GM18868 (cell line): ENCODE measurements at regions not wholly inside any gene's neighbourhood (a gene's known extent, or its start where the extent isn't known, plus 50 kb on each side); places are given as distances from the start of the nearest gene placed in this dataset.

Experiments
- ATAC-seq: cut with Tn5 transposase; IDR thresholded peaks from one replicate; pipeline ENCODE4 v1.9.1; 2021; ENCODE audit warnings: mild to moderate bottlenecking, moderate library complexity; ENCODE audit not compliant: unreplicated experiment

DNA sequence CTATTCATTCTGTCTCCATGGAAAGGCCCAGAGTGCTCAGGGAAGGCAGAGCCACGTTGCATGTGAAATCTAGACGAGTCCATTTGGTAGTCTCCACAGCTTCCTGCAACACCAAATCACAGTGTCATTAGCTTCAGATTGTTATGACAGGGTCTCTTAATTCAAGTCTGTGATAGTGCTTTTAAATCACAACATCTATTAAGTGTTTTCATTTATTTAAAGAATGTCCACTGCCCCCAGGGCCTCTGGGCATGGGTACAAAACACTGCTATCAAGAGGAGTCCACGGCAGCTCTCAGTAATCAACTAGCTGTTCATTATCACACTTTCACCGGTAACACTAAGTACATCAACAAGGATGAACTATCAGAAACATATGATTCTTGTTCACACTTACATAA, 455.9 kb upstream of the JARID2 start:
- ATAC-seq: no peak

DNA sequence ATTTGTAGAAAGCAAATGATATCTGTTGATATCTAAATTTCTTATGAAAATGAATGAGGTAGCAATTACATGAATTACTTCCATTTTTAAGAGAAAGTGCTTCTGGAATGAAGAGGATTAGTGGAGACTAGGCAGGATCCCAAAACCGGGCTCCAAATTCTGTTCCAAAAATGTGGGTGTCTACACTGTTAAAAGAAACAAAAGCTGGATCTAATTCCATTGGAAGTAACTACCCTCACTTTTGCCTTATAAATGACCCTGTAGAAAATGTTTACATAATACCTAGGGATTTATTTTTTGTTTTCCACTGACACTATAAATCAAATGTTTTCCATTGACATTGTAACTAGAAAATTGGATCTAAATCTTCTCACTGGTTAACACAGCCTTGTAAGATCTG, 454.9 kb upstream of the JARID2 start:
- ATAC-seq: no peak

DNA sequence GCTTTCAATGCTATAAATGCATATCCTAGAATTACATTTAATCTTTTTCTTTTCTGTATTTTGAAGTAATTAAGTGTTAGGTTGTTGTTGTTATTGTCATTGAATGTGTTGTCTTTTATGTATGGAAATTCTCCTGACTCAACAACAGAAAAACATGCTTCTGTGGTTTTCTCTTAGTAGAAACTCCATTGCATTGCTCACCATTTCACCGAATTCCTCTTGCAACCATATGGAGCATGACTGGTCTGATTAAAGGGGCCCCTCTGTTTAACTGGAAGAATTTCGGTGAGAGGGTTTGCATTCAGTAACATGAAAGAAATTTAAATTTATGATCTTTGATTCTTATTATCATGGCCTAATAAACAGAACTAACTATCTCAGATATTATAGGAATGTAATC, 454.3 kb upstream of the JARID2 start:
- ATAC-seq: no peak

DNA sequence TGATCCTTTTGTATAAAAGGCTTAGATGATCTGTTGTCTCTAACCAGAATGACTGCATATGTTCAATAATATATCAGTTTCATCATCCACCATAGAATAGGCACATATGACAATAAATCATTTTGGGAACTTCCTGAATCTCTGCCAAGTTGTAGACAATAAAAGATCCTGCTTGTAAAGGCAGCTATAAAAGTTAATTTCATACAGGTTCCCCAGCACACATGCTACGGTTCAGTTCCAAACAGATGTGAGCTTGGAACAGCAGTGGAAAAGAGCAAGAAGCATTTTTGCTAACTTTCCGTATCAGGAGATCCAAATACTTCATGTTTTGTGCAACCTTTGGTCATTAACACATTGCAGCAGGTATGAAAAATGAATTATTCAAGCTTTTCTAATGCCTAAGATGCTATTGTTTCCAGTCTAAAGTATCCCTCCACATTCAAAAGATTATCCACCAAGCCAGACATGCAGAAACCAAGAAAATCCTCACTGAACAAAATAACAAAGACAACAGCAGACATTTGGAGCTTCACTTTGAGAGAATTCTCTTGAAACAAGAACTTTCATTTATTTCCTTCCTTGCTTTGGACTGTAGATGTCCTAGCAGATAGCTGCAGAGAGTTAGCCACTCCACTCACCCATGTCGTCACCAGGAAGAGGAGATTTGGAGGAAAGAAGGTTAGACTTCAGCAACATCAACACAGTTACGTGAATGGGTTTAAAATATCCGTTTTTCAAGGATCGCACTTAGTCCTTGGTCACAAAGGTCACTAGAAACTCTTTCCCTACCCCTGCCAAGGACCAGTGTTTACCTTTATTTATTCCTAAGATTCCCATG, 453.5 kb upstream of the JARID2 start:
- no peak for ATAC-seq

DNA sequence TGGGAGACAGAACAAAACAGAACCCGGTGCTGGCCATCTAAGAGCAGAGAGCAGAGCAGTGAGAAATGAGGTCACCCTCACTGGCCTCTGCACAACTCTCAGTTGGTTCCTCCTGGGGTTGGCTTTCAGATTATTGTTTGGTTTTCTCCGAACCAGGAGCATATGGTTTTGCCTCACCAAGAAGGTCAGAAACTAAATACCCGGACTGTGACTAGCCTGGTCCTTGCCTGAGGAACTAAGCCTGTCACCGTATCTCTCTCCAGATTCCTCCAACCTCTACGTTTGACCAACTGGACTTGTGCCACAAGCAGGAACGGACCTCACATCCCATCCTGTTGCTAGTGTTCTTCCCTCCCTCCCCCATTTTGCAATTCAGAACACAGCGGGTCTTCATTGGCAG, 450.4 kb upstream of the JARID2 start:
- ATAC-seq: no peak

DNA sequence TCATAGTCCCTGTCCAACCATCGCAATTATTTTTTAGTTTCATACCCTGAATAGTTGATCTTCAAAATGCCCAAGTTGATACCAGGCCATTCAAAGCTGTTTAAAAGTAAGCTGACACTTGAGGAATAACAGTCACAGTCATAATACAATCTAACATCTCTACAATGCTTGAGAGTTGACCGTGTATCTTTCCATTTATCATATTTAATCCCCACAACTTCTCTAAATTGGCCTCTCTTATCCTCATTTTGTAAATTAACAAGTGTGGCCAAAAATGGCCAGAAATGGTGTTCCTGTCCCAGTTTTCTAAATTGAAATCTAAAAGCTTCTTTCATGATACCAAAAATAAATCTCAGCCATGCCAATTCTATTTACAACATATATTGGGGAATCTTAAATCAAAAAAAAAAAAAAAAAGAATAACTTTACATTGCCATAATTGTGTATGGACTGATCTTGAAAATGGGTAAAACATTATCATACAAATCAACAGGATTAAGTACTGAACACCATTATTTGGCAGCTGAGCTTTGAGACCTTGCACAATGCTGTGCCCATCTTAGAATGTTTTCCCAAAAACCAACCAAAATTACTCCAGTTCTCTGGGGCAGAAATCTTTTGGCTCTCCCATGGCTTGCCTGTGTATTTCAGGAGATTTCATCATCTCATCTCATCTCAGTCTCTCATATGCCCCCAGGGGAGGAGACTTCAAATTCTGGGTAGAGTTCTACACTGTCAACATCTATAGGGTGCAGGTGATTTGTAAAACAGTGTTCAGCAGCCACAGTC, 448.7 kb upstream of the JARID2 start:
- no peak for ATAC-seq

DNA sequence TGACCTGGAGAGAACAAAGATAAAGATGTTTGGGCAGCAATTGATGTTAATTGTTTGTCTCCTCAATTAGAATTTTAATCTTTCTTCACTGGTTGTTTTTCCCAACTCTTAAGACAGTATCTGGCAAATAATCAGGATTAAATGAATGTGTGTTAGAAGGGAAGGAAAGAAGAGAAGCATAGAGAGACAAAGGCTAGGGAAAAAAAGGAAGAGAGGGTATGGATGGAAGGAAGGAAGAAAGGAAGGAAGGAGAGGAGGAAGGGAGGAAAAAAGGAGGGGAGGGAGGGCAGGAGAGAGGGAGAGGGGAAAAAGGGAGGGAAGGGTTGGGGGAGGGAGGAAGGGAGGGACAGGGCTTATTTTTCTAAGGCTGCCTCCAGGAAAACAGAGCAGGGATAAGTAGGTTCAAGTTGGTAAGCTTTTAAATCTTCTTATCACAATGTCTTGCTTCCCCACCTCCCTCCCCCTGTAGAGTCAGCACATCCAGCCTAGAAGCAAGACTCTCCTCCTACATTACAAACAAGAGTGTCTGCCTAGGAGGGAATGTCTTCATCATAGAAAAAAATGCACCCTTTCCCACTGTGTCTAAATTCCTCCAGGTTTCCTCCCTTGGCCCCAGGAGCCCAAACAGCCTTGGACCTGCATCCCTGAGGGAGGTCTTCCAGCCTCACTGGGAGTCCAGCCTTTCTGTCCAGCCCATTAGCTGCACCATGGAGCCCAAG, 447.8 kb upstream of the JARID2 start:
- no peak for ATAC-seq

DNA sequence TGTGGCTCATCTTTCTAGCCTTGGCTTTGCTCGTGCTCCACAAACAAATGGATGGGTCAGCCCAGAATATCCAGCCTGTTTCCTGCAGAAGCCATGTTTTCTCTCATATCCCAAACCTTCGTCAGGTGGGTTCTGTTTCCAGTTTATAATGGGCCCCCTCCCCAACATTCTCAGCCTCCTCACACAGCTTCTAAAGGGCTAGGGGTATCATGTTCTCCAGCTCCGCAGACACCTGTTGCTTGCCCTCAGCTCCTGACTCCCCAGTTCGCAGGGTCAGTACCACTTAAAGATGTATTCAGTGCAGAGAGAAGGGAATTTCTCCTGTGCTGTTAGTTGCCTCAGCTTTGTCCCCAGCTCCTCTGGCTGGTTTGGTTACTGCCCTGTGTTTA, 447.3 kb upstream of the JARID2 start:
- no peak for ATAC-seq

DNA sequence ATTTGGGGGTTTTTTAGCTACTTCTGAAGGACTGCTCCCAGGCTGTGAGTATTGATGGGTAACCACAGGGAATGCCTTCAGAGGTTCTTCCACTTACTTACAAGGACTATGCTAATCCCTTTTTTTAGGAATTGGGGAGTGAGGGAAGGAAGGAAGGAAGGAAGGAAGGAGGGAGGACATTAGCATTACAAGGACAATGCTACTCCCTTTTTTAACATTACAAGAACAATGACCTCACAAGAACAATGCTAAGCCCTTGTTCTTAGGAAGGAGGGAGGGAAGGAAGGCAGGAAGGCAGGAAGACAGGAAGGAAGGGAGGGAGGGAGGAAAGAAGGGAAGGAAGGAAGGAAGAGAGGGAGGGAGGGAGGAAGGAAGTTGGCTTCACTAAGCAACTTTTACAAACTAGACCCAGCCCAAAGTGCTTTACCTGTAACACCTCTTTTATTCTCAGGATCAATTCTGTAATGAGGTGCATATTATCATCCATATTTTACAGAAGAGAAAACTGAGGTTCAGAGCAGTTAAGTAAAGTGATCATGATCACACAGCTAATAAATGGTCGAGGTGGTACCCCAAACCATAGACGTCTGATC, 446.8 kb upstream of the JARID2 start:
- no peak for ATAC-seq

DNA sequence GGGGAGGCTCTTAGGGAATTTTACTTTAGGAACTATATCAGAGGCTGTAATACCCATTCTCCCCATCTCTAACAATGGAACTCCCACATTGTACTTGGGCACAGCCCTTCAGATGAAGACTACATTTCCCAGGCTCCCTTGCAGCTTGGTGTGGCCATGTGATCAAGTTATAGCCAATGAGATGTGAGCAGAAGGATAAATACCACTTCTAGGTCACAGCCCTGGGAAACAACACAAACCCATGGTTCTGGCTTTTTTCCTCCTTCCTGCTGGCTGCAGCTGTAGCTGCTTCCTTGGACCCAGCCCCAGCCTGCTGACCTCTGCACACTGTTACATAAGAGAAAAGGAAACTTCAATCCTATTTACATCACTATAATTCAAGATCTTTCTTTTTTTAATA, 445.9 kb upstream of the JARID2 start:
- ATAC-seq: no peak

DNA sequence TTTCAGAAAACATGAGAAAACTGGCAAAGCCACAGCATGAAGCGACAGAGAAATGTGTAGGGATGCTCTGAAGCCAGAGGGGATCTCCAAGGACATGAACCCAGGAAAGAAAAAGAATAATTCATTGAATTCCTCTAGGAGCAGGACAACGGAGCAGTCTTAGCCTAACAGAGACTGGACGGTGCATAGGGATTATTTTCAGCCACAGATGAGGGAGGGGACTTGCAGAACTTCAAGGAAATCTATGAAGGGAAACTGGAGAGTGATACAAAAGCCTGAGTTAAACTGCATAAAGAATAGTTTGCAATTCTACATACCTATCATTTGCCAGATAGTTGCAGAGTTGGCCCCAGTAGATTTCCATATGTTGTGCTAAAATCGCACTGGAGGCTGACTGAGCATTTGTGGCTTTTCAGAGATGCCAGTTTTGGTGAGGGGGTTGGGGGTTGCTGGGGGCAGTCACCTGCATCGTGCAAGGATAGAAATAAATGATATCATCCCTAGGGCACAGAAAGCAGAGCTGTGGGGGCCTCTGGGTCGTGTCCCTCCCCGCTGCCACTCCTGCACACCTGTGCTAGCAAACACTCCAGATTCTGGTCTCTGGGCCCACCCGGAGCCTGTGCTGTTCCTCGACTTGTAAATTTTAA, 443.2 kb upstream of the JARID2 start:
- no peak for ATAC-seq

DNA sequence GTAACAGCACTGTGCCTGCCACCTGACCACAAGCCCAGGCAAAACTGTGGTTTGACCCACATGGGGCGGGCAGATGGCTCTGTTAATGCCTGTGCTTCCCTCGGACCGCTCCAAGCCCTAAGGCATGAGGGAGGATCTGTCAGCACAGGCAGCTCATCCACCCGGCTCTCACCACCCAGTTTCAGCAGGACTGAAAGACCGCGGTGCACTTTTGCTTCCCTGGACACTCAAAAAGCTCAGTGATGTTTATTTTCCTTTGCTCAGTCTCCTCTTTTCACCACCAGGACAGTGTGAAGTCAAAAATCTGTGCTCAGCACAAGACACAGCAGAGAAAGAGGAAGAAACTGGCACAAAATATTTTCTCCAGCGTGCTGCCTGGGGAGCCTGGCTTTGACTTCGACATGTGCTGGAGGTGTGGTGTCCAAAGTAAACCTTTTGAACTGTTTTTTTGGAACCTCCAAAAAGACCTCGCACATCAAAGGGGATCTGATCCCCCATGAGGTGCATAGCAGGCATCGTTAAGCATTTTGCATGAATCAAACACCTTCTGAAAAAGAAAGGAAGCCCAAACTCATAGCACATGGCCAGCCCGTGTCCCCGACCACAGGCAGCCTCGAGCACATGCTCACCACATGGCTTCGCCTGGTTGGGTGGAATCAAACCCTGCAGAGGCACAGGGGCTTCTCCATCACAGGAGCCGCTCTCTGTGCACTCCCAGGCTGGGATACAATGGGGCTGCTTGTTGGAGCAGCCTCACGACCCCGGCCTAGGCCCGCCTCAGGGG, 441.7 kb upstream of the JARID2 start:
- no peak for ATAC-seq

DNA sequence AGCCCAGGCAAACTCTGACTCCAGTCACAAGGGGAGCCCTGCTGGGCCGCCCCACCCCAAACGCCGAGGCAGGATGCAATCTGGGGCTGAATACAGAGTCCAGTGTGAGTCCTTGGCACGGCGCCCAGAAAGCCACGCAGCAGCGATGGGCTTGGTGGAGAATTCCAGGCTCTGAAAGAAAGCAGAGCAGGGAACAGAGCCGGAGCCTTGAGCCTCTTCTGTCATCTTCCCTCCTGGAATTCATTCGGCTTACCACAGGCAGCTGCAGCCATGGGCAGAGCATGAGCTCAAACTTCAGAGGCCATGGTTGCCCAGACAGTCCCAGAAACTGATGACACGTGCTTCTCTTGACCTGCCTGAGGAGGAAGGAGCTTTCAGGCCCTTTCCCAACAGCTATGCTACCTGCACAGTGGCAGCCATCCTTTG, 441.1 kb upstream of the JARID2 start:
- ATAC-seq: no peak

DNA sequence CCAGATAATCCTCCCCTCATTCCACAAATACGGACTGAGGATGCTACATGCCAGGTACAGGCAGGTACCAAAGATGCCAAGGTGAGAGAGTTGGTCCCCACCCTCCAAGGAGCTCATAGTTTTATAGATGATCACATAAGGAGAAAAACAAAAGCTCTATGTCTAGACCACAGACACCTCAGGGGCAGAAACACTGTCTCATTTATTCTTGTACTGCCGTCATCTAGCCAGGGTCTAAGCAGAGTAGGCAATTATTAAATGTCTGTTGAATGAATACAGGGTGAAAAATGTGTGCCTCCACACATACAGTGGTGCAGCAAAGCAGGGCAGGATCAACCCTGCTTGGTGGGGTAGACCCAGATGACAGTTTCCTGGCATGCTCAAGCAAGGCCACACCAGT, 439.8 kb upstream of the JARID2 start:
- ATAC-seq: no peak

DNA sequence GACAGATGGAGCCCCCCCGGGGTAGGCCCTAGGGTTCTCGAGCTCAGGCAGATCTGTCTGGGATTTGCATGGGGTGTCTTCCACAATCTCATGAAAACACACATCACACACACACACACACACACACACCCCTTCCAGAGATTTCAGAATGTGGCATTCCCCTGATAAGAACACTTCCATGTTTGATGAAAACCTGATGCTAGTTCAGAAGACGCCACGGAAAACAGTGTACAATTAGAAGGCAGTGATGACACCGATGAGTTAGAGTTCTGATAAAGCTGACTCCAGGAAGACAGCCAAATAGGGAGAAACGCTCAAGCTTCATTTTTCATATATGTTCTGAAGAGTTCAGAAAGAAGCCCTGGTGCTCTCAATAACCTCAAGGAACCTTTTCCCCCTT, 438.7 kb upstream of the JARID2 start:
- no peak for ATAC-seq

DNA sequence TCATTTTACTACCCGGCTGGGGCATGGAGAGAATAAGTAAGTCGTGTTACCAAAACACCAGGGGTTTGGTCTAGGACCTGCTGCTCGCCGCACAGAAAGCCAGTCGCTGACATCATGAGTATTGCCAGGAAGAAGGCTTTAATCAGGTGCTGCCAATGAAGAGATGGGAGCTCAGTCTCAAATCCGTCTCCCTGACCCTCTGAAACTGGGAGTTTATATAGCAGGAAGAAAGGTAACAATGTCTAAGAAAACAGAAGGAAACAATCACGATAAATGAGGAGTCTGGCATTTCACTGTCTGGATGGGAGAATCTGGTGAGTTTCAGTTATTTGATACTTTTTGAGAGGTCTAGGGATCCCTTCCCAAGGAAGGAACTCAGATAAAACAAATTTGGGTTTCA, 437.9 kb upstream of the JARID2 start:
- ATAC-seq: no peak

DNA sequence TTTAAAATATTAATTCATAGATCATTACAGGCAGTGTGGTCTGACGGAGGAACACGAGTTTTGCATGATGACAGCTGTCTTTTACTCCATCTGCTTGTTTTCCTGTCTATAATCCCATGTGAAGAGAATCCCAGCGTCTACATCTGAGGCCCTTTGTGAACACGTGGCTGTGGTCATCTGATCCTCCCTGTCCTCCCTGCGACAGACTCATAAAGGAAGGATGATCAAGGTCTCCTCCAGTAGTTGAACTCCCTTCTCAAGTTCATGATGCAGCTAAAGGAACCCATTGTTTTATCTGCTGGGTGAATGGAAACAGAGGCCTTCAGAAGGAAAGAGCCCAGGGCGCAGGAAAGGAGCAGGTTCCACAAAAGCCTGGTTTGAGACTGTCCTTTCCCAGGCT, 435.8 kb upstream of the JARID2 start:
- ATAC-seq: no peak

DNA sequence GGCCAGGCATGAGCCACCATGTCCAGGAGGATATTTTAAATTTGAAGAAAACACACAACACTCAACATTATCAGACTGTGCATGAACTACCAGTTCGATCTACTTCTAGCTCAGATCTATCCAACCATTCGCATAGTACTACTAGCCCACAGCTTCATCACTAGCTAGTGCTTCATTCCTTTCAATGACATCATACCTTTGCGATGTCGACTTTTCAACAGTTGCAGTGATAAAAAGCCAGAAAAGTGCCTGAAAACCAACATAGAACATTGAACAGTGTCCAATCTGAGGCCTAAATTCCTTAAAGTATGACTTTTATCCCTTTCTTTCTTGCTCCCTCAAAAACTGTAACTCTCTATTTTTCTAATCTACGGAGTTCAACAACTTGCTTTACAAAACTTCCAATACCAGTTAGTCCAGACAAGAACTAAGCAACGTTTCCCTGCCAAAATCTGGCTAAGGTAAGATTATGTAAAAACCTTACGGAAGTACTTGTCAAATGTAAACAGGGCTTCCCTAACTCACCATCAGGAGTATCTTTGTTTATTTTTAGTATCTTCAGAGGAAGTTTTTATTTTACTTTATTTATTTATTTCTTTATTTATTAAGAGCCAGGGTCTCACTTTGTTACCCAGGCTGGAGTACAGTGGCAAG, 434.0 kb upstream of the JARID2 start:
- ATAC-seq: no peak

DNA sequence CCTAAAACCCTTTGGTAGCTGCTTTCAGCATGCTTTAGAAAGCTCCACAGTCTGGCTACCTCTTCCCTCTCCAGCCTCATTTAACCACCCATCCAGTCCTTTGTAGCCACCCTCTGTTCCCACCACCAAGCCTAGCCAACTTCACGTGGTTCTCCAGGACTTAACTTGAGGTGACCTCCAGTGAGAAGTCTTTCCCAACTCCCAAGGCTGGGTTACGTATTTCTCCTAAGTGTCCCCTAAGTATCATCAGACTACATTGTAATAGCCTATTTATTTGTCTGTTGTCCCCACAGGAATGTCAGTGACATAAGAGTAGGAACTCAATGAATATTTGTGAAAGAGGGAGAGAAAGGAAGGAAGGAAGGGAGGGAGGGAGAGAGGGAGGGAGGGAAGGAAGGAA, 431.9 kb upstream of the JARID2 start:
- ATAC-seq: no peak
